ENCODE measurements at regions not wholly inside any gene's neighbourhood (a gene's known extent, or its start where the extent isn't known, plus 50 kb on each side); places are given as distances from the start of the nearest gene placed in this dataset.
"Not testable (repeated sequence)": the region's sequence is repeated elsewhere in the genome, so short reads cannot be mapped to it uniquely, and the experiment has no call there.

DNA sequence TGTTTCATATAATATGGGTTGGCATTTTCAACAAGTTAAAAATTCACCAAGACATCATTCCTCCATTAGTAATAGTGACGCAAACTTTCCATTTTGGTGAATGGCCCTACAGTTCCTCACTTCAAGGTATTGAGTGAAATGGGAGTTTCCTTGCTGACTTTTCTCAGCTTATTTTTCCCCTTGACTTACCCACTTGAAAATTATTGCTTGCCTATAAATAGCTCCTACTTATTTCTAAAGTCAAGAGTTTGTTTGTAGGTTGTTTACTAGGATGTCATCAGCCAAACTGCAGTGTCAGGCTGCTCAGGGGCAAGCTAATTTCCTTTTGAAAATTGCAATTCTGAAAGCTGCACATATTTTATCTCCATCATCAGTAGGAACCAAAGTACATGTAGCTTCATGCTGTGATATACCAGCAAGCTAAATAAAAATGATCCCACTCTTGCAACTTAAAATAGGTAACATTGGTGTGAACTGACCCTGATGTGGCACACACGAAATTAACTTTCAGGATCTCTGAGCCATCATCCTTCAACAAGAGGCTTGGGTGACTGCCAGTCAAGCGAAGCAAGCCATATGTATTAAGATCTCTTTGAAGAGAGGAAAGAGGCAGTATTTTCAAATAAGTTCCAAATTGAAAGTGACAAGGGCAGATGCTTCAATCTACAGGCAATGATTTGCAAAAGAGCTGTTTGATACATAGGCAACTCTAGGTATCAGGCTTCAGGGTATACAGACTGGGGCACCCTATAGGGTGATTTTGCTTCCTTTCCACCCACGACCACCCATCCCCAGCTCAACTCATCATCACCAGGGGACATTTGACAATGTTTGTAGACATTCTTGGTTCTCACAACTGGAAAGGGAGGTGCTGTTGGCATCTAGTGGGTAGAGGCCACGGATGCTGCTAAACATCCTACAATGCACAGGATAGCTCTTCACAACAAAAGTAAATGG, 66.8 kb upstream of the RASGRP1 start:
- DNase-seq (ENCODE audit: low read depth, low spot score), result no peak
- in situ Hi-C loops (cut with HindIII; ENCODE audit: low sequenced_read_pairs), result no loop called here
- H3K4me3 ChIP-seq (ENCODE audit: low read depth, low read length), result no peak overlapping the region
- TF ChIP-seq CTCF (IDR thresholded peaks at IDR 0.05; ENCODE audit: low read depth, low read length), result no peak

- in situ Hi-C loops (cut with HindIII; ENCODE audit: low sequenced_read_pairs), result no loop called here
- no peak for TF ChIP-seq CTCF (IDR thresholded peaks at IDR 0.05; ENCODE audit: low read depth, low read length)
- DNase-seq (ENCODE audit: low read depth, low spot score), result no peak
- no peak overlapping the region for H3K4me3 ChIP-seq (ENCODE audit: low read depth, low read length)
These were observed 70.6 kb upstream of the RASGRP1 start for GRCh38 chr15:38635170-38635569.

GRCh38 chr15:38636597-38636996, 72.0 kb upstream of the RASGRP1 start:
- DNase-seq (ENCODE audit: low read depth, low spot score), result no peak
- TF ChIP-seq CTCF (IDR thresholded peaks at IDR 0.05; ENCODE audit: low read depth, low read length), result no peak
- in situ Hi-C loops (cut with HindIII; ENCODE audit: low sequenced_read_pairs), result no loop called here
- no peak overlapping the region for H3K4me3 ChIP-seq (ENCODE audit: low read depth, low read length)

GRCh38 chr15:38638126-38638525, 73.5 kb upstream of the RASGRP1 start:
- in situ Hi-C loops (cut with HindIII; ENCODE audit: low sequenced_read_pairs), result no loop called here
- DNase-seq (ENCODE audit: low read depth, low spot score), result no peak
- H3K4me3 ChIP-seq (ENCODE audit: low read depth, low read length), result no peak overlapping the region
- no peak for TF ChIP-seq CTCF (IDR thresholded peaks at IDR 0.05; ENCODE audit: low read depth, low read length)

DNA sequence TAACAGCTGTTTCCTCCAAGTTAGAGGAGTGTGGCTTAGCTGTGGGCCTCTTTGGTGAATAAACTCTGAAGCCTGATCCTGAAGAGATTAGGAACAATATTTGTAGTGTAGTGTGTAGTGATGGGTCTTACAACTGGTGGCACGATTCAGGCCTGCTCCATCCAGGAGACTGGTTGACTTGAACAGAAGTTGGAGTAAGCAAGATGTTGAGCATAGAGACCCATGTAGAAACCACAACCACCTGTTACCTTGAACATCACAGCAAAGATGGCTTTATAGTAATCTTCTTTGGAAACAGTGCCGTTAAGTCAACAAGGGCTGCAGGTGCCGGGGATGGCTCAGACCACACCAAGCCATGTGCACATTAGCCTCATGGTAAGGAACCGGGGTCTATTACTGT, 74.2 kb upstream of the RASGRP1 start:
- no peak overlapping the region for H3K4me3 ChIP-seq (ENCODE audit: low read depth, low read length)
- in situ Hi-C loops (cut with HindIII; ENCODE audit: low sequenced_read_pairs), result no loop called here
- DNase-seq (ENCODE audit: low read depth, low spot score), result no peak
- no peak for TF ChIP-seq CTCF (IDR thresholded peaks at IDR 0.05; ENCODE audit: low read depth, low read length)

- no peak for TF ChIP-seq CTCF (IDR thresholded peaks at IDR 0.05; ENCODE audit: low read depth, low read length)
- DNase-seq (ENCODE audit: low read depth, low spot score), result no peak
- no peak overlapping the region for H3K4me3 ChIP-seq (ENCODE audit: low read depth, low read length)
- in situ Hi-C loops (cut with HindIII; ENCODE audit: low sequenced_read_pairs), result no loop called here
These were observed 78.2 kb upstream of the RASGRP1 start for GRCh38 chr15:38642689-38643270.

DNA sequence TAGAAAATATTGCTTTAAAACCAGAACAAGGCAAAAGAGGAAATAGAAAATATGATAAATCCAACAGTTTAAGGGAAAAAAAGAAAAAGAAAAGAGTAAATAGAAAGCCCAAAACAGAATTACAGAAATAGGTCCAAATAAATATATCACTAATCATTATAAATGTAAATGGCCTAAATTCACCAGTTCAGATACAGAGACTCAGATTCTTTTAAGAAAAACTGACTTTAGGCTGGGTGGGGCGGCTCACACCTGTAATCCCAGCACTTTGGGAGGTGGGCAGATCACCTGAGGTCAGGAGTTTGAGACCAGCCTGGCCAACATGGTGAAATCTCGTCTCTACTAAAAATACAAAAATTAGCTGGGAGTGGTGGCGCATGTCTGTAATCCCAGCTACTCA, 79.7 kb upstream of the RASGRP1 start:
- in situ Hi-C loops (cut with HindIII; ENCODE audit: low sequenced_read_pairs); H3K4me3 ChIP-seq (ENCODE audit: low read depth, low read length); DNase-seq (ENCODE audit: low read depth, low spot score): not testable (repeated sequence)

Data from astrocyte of the spinal cord (primary cell).